ENCODE measurements at regions not wholly inside any gene's neighbourhood (a gene's known extent, or its start where the extent isn't known, plus 50 kb on each side); places are given as distances from the start of the nearest gene placed in this dataset.

DNA sequence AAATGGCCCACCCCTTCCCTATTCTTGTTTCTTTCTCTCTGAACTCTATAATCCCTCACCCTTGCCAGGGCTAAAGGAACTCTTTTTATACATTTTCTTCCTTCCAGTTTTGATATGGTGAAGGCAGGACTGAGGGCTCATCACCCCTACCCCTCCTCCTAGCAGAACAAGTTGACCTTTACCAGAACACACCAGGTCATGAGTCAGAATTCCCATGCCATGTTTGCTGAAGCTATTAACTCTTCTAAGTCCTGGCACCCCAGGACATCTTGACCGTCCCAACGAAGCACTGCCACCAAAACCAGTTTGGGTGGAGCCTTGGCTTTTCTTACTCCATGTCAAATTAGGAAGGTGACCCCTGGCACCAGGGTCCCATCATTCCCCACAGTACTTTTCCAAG is 57.5 kb upstream of the DYNLT3 start:
- Histone ChIP-seq H3K9ac (ENCODE audit: low read length) (no peak overlapping the region), H3K4me2 (ENCODE audit: low read length) (peak overlapping the region; percentile 88), H3K9me3 (ENCODE audit: insufficient read depth, low read depth, low read length) (no peaks in the 10 kb centered on the region), H2AFZ (ENCODE audit: low read depth, low read length) (no peak overlapping the region), H3K27ac (ENCODE audit: low read depth, low read length) (no peak overlapping the region), H3K36me3 (ENCODE audit: insufficient read depth, low read length) (no peaks in the 10 kb centered on the region), H4K20me1 (ENCODE audit: insufficient read depth, low read length) (no peaks in the 10 kb centered on the region), H3K4me3 (ENCODE audit: insufficient read depth, low read depth, low read length) (no peak overlapping the region), H3K27me3 (ENCODE audit: insufficient read depth, low read length) (no peaks in the 10 kb centered on the region), H3K4me1 (ENCODE audit: insufficient read depth, low read length) (peaks cover 10% of the 10 kb centered on the region), H3K79me2 (ENCODE audit: insufficient read depth, low read length) (peaks cover 12% of the 10 kb centered on the region)
- peaks cover 4% of the 10 kb centered on the region for H3K4me1 Mint-ChIP-seq (ENCODE audit: low read depth, unreplicated experiment)
- no peak overlapping the region for H3K27ac Mint-ChIP-seq (ENCODE audit: unreplicated experiment)
- H3K27me3 Mint-ChIP-seq (ENCODE audit: low read depth, unreplicated experiment), result no peaks in the 10 kb centered on the region
- FAIRE-seq (no peak), DNase-seq (ENCODE audit: low read depth) (no peak)
- H3K9me3 Mint-ChIP-seq (ENCODE audit: unreplicated experiment), result no peaks in the 10 kb centered on the region
- no peaks in the 10 kb centered on the region for H3K36me3 Mint-ChIP-seq (ENCODE audit: low read depth, unreplicated experiment)
- H3K4me3 Mint-ChIP-seq (ENCODE audit: unreplicated experiment), result peak overlapping the region; percentile 11
- TF ChIP-seq, protein P1, sequence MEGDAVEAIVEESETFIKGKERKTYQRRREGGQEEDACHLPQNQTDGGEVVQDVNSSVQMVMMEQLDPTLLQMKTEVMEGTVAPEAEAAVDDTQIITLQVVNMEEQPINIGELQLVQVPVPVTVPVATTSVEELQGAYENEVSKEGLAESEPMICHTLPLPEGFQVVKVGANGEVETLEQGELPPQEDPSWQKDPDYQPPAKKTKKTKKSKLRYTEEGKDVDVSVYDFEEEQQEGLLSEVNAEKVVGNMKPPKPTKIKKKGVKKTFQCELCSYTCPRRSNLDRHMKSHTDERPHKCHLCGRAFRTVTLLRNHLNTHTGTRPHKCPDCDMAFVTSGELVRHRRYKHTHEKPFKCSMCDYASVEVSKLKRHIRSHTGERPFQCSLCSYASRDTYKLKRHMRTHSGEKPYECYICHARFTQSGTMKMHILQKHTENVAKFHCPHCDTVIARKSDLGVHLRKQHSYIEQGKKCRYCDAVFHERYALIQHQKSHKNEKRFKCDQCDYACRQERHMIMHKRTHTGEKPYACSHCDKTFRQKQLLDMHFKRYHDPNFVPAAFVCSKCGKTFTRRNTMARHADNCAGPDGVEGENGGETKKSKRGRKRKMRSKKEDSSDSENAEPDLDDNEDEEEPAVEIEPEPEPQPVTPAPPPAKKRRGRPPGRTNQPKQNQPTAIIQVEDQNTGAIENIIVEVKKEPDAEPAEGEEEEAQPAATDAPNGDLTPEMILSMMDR (IDR thresholded peaks at IDR 0.05; ENCODE audit: insufficient read depth, low read depth, low read length), result no peak
- no peak for TF ChIP-seq EZH2 (IDR thresholded peaks at IDR 0.05; ENCODE audit: insufficient read depth, low read length)

DNA sequence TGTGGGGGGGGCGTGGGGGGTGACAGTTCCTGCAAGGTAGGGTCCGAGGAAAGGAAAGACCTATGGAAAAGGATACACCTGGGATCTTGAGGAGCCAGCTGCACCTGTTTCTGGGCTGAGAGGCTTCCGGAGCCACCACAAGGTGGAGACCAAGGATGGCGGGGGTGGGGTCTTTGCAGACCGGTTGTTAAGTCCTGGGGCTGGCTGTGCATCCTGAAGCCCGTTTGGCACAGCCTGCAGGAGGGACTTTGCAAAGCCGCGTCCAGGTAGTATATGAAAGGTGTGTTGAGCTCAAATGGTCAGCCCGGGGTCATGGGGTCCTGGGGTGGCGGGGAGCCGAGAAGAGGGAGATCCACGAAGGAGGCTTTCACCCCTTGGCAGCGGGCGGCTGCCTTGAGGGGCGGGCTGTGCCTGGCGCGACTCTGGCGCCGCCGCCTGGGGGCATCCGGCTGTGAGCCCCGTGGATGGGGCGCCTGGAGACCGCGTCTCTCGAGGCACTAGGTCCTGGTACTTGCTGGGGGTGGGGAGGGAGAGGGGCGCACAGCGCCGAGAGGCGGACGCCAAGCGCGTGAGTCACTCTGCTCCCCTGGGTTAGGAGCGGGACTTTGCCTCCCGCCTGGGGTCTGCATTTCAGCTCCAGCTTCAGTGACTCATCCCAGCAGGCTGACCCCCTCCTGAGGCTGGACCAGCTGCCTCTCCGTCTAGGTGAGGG is 58.2 kb upstream of the DYNLT3 start:
- no peaks in the 10 kb centered on the region for H3K36me3 ChIP-seq (ENCODE audit: insufficient read depth, low read length)
- peak overlapping the region; percentile 84 for H3K9ac ChIP-seq (ENCODE audit: low read length)
- peak overlapping the region; percentile 63 for H2AFZ ChIP-seq (ENCODE audit: low read depth, low read length)
- FAIRE-seq (no peak), DNase-seq (ENCODE audit: low read depth) (peak; percentile 61)
- H3K4me1 Mint-ChIP-seq (ENCODE audit: low read depth, unreplicated experiment), result peaks cover 4% of the 10 kb centered on the region
- H3K4me3 Mint-ChIP-seq (ENCODE audit: unreplicated experiment), result peak overlapping the region; percentile 83
- H3K27me3 ChIP-seq (ENCODE audit: insufficient read depth, low read length), result no peaks in the 10 kb centered on the region
- no peaks in the 10 kb centered on the region for H4K20me1 ChIP-seq (ENCODE audit: insufficient read depth, low read length)
- H3K4me3 ChIP-seq (ENCODE audit: insufficient read depth, low read depth, low read length), result peak overlapping the region; percentile 66
- H3K4me1 ChIP-seq (ENCODE audit: insufficient read depth, low read length), result peaks cover 10% of the 10 kb centered on the region
- peak overlapping the region; percentile 88 for H3K4me2 ChIP-seq (ENCODE audit: low read length)
- TF ChIP-seq EZH2 (IDR thresholded peaks at IDR 0.05; ENCODE audit: insufficient read depth, low read length), result no peak
- TF ChIP-seq, protein P1 (IDR thresholded peaks at IDR 0.05; ENCODE audit: insufficient read depth, low read depth, low read length), result no peak
- no peak overlapping the region for H3K27ac Mint-ChIP-seq (ENCODE audit: unreplicated experiment)
- no peaks in the 10 kb centered on the region for H3K27me3 Mint-ChIP-seq (ENCODE audit: low read depth, unreplicated experiment)
- no peaks in the 10 kb centered on the region for H3K9me3 Mint-ChIP-seq (ENCODE audit: unreplicated experiment)
- H3K27ac ChIP-seq (ENCODE audit: low read depth, low read length), result peak overlapping the region; percentile 56
- H3K9me3 ChIP-seq (ENCODE audit: insufficient read depth, low read depth, low read length), result no peaks in the 10 kb centered on the region
- no peaks in the 10 kb centered on the region for H3K36me3 Mint-ChIP-seq (ENCODE audit: low read depth, unreplicated experiment)
- peaks cover 12% of the 10 kb centered on the region for H3K79me2 ChIP-seq (ENCODE audit: insufficient read depth, low read length)

DNA sequence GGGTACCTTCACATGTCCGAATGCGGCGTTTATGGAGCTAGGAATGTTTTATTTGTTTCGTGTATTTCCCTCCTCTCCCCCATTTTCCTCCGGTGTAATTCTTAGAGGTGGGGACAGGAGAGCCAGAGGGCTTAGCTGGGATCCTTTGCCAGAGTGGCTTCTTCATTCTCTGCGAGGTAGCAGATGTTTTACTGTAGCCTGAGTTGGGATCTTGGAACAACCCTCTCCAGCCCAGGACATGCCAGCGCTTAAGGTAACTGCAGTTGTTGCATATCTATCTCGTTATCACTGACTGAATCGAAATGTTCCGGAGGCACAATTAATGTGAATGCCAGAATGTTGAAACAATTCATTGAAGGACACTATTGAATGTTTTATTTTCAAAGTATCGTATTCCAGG is 59.0 kb upstream of the DYNLT3 start:
- Mint-ChIP-seq H3K27me3 (ENCODE audit: low read depth, unreplicated experiment) (no peaks in the 10 kb centered on the region), H3K36me3 (ENCODE audit: low read depth, unreplicated experiment) (no peaks in the 10 kb centered on the region), H3K4me3 (ENCODE audit: unreplicated experiment) (peak overlapping the region; percentile 83), H3K27ac (ENCODE audit: unreplicated experiment) (peak overlapping the region; percentile 34), H3K4me1 (ENCODE audit: low read depth, unreplicated experiment) (peaks cover 4% of the 10 kb centered on the region), H3K9me3 (ENCODE audit: unreplicated experiment) (no peaks in the 10 kb centered on the region)
- Histone ChIP-seq H3K9ac (ENCODE audit: low read length) (peak overlapping the region; percentile 84), H3K79me2 (ENCODE audit: insufficient read depth, low read length) (peaks cover 12% of the 10 kb centered on the region), H3K9me3 (ENCODE audit: insufficient read depth, low read depth, low read length) (no peaks in the 10 kb centered on the region), H3K4me3 (ENCODE audit: insufficient read depth, low read depth, low read length) (peak overlapping the region; percentile 66), H3K27me3 (ENCODE audit: insufficient read depth, low read length) (no peaks in the 10 kb centered on the region), H4K20me1 (ENCODE audit: insufficient read depth, low read length) (no peaks in the 10 kb centered on the region), H3K36me3 (ENCODE audit: insufficient read depth, low read length) (no peaks in the 10 kb centered on the region), H2AFZ (ENCODE audit: low read depth, low read length) (peak overlapping the region; percentile 63), H3K4me2 (ENCODE audit: low read length) (peak overlapping the region; percentile 88), H3K27ac (ENCODE audit: low read depth, low read length) (peak overlapping the region; percentile 56), H3K4me1 (ENCODE audit: insufficient read depth, low read length) (peaks cover 10% of the 10 kb centered on the region)
- DNase-seq (ENCODE audit: low read depth) (no peak), FAIRE-seq (peak; percentile 93)
- no peak for TF ChIP-seq EZH2 (IDR thresholded peaks at IDR 0.05; ENCODE audit: insufficient read depth, low read length)
- TF ChIP-seq, protein P1 (IDR thresholded peaks at IDR 0.05; ENCODE audit: insufficient read depth, low read depth, low read length), result no peak

Data from astrocyte (in vitro differentiated cells and primary cell).